SK-N-SH (cell line): ENCODE measurements at regions not wholly inside any gene's neighbourhood (a gene's known extent, or its start where the extent isn't known, plus 50 kb on each side); places are given as distances from the start of the nearest gene placed in this dataset.

ENCODE experiments used
- CTCF ChIA-PET: fragments of 300-600, 350-600 bp; formaldehyde crosslinking; extraction: SDS; loops from one replicate; lab custom pipeline; 2021; lab: Yijun Ruan, JAX
- POLR2A ChIA-PET: fragments of 350-600 bp; sonication (Branson Sonifier 250); formaldehyde crosslinking; extraction: SDS; loops from one replicate; lab custom pipeline; 2020; ENCODE audit warnings: antibody characterized with exemption, inconsistent platforms; lab: Yijun Ruan, JAX
- DNase-seq: peaks from one replicate; pipeline ENCODE4 v3.0.0; 2012
- H2AFZ ChIP-seq: fragments of 200-600 bp; sonication (generic); 2 replicates; pipeline ENCODE4 v1.8.1; 2016; ENCODE audit warnings: antibody characterized with exemption, mild to moderate bottlenecking, low read depth
- H3F3A ChIP-seq: fragments of 200-600 bp; sonication (generic); replicated peaks from 2 replicates; pipeline ENCODE3; 2016; ENCODE audit warnings: antibody characterized with exemption, mild to moderate bottlenecking; ENCODE audit not compliant: insufficient read depth
- H3K27ac ChIP-seq, 2 experiments: fragments of 200-500 bp in 1 of 2; fragments of 200-600 bp in 1 of 2; sonication (Bioruptor generic) in 1 of 2; sonication (generic), shearing (Covaris generic) in 1 of 2; 2 replicates each; pipeline versions ENCODE4 v1.5.1 to v1.6.1; 2014 to 2016; ENCODE audit warnings: low read depth in 2 of 2, inconsistent platforms in 1 of 2, low read length in 1 of 2, mild to moderate bottlenecking in 1 of 2, mixed read lengths in 1 of 2
- H3K27me3 ChIP-seq: fragments of 200-600 bp; sonication (generic), shearing (Covaris generic); 2 replicates; pipeline ENCODE4 v1.6.1; 2016; ENCODE audit warnings: mixed run types; ENCODE audit not compliant: insufficient read depth
- H3K36me3 ChIP-seq, 2 experiments: fragments of 200-500 bp in 1 of 2; fragments of 200-600 bp in 1 of 2; sonication (Bioruptor generic) in 1 of 2; sonication (generic) in 1 of 2; replicated peaks in 1 of 2; 2 replicates each; pipeline versions ENCODE3 to v1.5.1; 2014 to 2016; ENCODE audit warnings: low read length in 1 of 2, mild to moderate bottlenecking in 1 of 2; ENCODE audit not compliant: insufficient read depth in 2 of 2, control insufficient read depth in 1 of 2
- H3K4me1 ChIP-seq, 2 experiments: fragments of 200-500 bp in 1 of 2; fragments of 200-600 bp in 1 of 2; sonication (Bioruptor generic) in 1 of 2; sonication (generic), shearing (Covaris generic) in 1 of 2; 2 replicates each; pipeline versions ENCODE4 v1.5.1 to v1.6.1; 2014 to 2016; ENCODE audit warnings: low read depth in 1 of 2, low read length in 1 of 2, mixed run types in 1 of 2; ENCODE audit not compliant: insufficient read depth in 2 of 2, control insufficient read depth in 1 of 2
- H3K4me2 ChIP-seq: fragments of 200-600 bp; sonication (generic), shearing (Covaris generic); 2 replicates; pipeline ENCODE4 v1.6.1; 2017; ENCODE audit warnings: mixed run types
- H3K4me3 ChIP-seq, 2 experiments: fragments of 200-500 bp in 1 of 2; fragments of 200-600 bp in 1 of 2; sonication (Bioruptor generic) in 1 of 2; sonication (generic), shearing (Covaris generic) in 1 of 2; 2 replicates each; pipeline versions ENCODE4 v1.5.1 to v1.8.1; 2014 to 2016; ENCODE audit warnings: low read depth in 2 of 2, inconsistent platforms in 1 of 2, low read length in 1 of 2, mild to moderate bottlenecking in 1 of 2, mixed read lengths in 1 of 2, moderate library complexity in 1 of 2
- H3K79me2 ChIP-seq: fragments of 200-600 bp; sonication (generic); 2 replicates; pipeline ENCODE4 v1.8.1; 2017; ENCODE audit warnings: mild to moderate bottlenecking; ENCODE audit not compliant: insufficient read depth
- H3K9ac ChIP-seq: fragments of 200-600 bp; sonication (generic); 2 replicates; pipeline ENCODE4 v1.6.1; 2017; ENCODE audit warnings: mixed run types
- H3K9me2 ChIP-seq: fragments of 200-600 bp; sonication (generic); 2 replicates; pipeline ENCODE4 v1.6.1; 2017; ENCODE audit warnings: mixed run types
- H3K9me3 ChIP-seq: fragments of 200-600 bp; sonication (generic); 2 replicates; pipeline ENCODE4 v1.6.1; 2017; ENCODE audit warnings: mixed run types, mild to moderate bottlenecking, moderate library complexity
- H4K20me1 ChIP-seq: fragments of 200-600 bp; sonication (generic); 2 replicates; pipeline ENCODE4 v1.6.1; 2017; ENCODE audit warnings: mild to moderate bottlenecking, mixed run types; ENCODE audit not compliant: insufficient read depth
- CTCF ChIP-seq: fragments of 200-600 bp; sonication (generic); IDR thresholded peaks from 2 replicates; pipeline ENCODE4 v1.6.1; 2017; ENCODE audit warnings: antibody characterized with exemption, mild to moderate bottlenecking, moderate library complexity
- FOXM1 ChIP-seq: IDR thresholded peaks from 2 replicates; pipeline ENCODE4 v1.4.0; 2012; ENCODE audit warnings: low read depth, mild to moderate bottlenecking
- JUND ChIP-seq: IDR thresholded peaks from 2 replicates; pipeline ENCODE4 v1.4.0; 2012
- MXI1 ChIP-seq: IDR thresholded peaks from 2 replicates; pipeline ENCODE4 v1.6.1; 2012; ENCODE audit warnings: mild to moderate bottlenecking, low read depth, low read length, improper control_type of control experiment
- NFIC ChIP-seq: IDR thresholded peaks from 2 replicates; pipeline ENCODE4 v1.4.0; 2012; ENCODE audit warnings: borderline replicate concordance
- NRF1 ChIP-seq: IDR thresholded peaks from 2 replicates; pipeline ENCODE4 v1.6.1; 2012; ENCODE audit warnings: low read depth, mild to moderate bottlenecking, low read length
- POLR2AphosphoS5 ChIP-seq: IDR thresholded peaks from 2 replicates; pipeline ENCODE4 v1.6.1; 2012; ENCODE audit warnings: low read depth, low read length
- RCOR1 ChIP-seq: fragments of 150-350 bp; IDR thresholded peaks from 2 replicates; pipeline ENCODE4 v1.6.1; 2017; ENCODE audit warnings: antibody characterized with exemption, low read length
- REST ChIP-seq: IDR thresholded peaks from 2 replicates; pipeline ENCODE4 v1.6.1; 2012; ENCODE audit warnings: mild to moderate bottlenecking, low read depth, low read length, moderate library complexity
- TAF1 ChIP-seq: IDR thresholded peaks from 2 replicates; pipeline ENCODE4 v1.6.1; 2012; ENCODE audit warnings: low read depth, mild to moderate bottlenecking, low read length, moderate library complexity, borderline replicate concordance
- ZBTB33 ChIP-seq: IDR thresholded peaks from 2 replicates; pipeline ENCODE4 v1.4.0; 2012; ENCODE audit warnings: low read depth, borderline replicate concordance
- WGBS: methylation state at CpG from one replicate; pipeline ENCODE4 v1.1.6; 2017; ENCODE audit warnings: low lambda C conversion rate; 5-methylcytosine and 5-hydroxymethylcytosine counted together

GRCh38 chr11:38948392-38948791 lies 2350.4 kb upstream of the RAG2 start (continued):
- no peak for TF ChIP-seq REST
- no peak for TF ChIP-seq JUND
- TF ChIP-seq CTCF, result no peak
- TF ChIP-seq ZBTB33, result no peak
- TF ChIP-seq TAF1, result no peak
- no peak for TF ChIP-seq NFIC
- no peak for TF ChIP-seq RCOR1
- TF ChIP-seq, all 33 proteins: peak for 0

- Histone ChIP-seq H3K4me2 (no peak overlapping the region), H3K9me3 (no peaks in the 10 kb centered on the region), H3K27ac (no peak overlapping the region), H3K9ac (no peak overlapping the region), H3K4me3 (no peak overlapping the region), H3K36me3 (no peaks in the 10 kb centered on the region), H3K9me2 (no peaks in the 10 kb centered on the region), H3K79me2 (no peaks in the 10 kb centered on the region), H4K20me1 (no peaks in the 10 kb centered on the region), H3K4me1 (peaks cover 0 to 3% of the 10 kb centered on the region in 2 experiments; a peak in 1 of 4 replicates), H3F3A (no peaks in the 10 kb centered on the region), H2AFZ (no peak overlapping the region), H3K27me3 (no peaks in the 10 kb centered on the region)
- ChIA-PET CTCF (no interaction called here), POLR2A (no interaction called here)
- TF ChIP-seq FOXM1 (no peak), MXI1 (no peak), NRF1 (no peak), POLR2AphosphoS5 (no peak)
- 16% methylated on average over 2 of the region's 2 CpGs for WGBS
- DNase-seq, result no peak
These were observed 2339.7 kb upstream of the RAG2 start for GRCh38 chr11:38937709-38938108.
